SK-N-SH (cell line): ENCODE measurements at regions not wholly inside any gene's neighbourhood (a gene's known extent, or its start where the extent isn't known, plus 50 kb on each side); places are given as distances from the start of the nearest gene placed in this dataset.

Source experiments
- CTCF ChIA-PET: fragments of 300-600, 350-600 bp; formaldehyde crosslinking; extraction: SDS; loops from one replicate; lab custom pipeline; 2021; lab: Yijun Ruan, JAX
- POLR2A ChIA-PET: fragments of 350-600 bp; sonication (Branson Sonifier 250); formaldehyde crosslinking; extraction: SDS; loops from one replicate; lab custom pipeline; 2020; ENCODE audit warnings: antibody characterized with exemption, inconsistent platforms; lab: Yijun Ruan, JAX
- DNase-seq: peaks from one replicate; pipeline ENCODE4 v3.0.0; 2012
- H2AFZ ChIP-seq: fragments of 200-600 bp; sonication (generic); 2 replicates; pipeline ENCODE4 v1.8.1; 2016; ENCODE audit warnings: antibody characterized with exemption, mild to moderate bottlenecking, low read depth
- H3F3A ChIP-seq: fragments of 200-600 bp; sonication (generic); replicated peaks from 2 replicates; pipeline ENCODE3; 2016; ENCODE audit warnings: antibody characterized with exemption, mild to moderate bottlenecking; ENCODE audit not compliant: insufficient read depth
- H3K27ac ChIP-seq, 2 experiments: fragments of 200-500 bp in 1 of 2; fragments of 200-600 bp in 1 of 2; sonication (Bioruptor generic) in 1 of 2; sonication (generic), shearing (Covaris generic) in 1 of 2; 2 replicates each; pipeline versions ENCODE4 v1.5.1 to v1.6.1; 2014 to 2016; ENCODE audit warnings: low read depth in 2 of 2, inconsistent platforms in 1 of 2, low read length in 1 of 2, mild to moderate bottlenecking in 1 of 2, mixed read lengths in 1 of 2
- H3K27me3 ChIP-seq: fragments of 200-600 bp; sonication (generic), shearing (Covaris generic); 2 replicates; pipeline ENCODE4 v1.6.1; 2016; ENCODE audit warnings: mixed run types; ENCODE audit not compliant: insufficient read depth
- H3K36me3 ChIP-seq, 2 experiments: fragments of 200-500 bp in 1 of 2; fragments of 200-600 bp in 1 of 2; sonication (Bioruptor generic) in 1 of 2; sonication (generic) in 1 of 2; replicated peaks in 1 of 2; 2 replicates each; pipeline versions ENCODE3 to v1.5.1; 2014 to 2016; ENCODE audit warnings: low read length in 1 of 2, mild to moderate bottlenecking in 1 of 2; ENCODE audit not compliant: insufficient read depth in 2 of 2, control insufficient read depth in 1 of 2
- H3K4me1 ChIP-seq, 2 experiments: fragments of 200-500 bp in 1 of 2; fragments of 200-600 bp in 1 of 2; sonication (Bioruptor generic) in 1 of 2; sonication (generic), shearing (Covaris generic) in 1 of 2; 2 replicates each; pipeline versions ENCODE4 v1.5.1 to v1.6.1; 2014 to 2016; ENCODE audit warnings: low read depth in 1 of 2, low read length in 1 of 2, mixed run types in 1 of 2; ENCODE audit not compliant: insufficient read depth in 2 of 2, control insufficient read depth in 1 of 2
- H3K4me2 ChIP-seq: fragments of 200-600 bp; sonication (generic), shearing (Covaris generic); 2 replicates; pipeline ENCODE4 v1.6.1; 2017; ENCODE audit warnings: mixed run types
- H3K4me3 ChIP-seq, 2 experiments: fragments of 200-500 bp in 1 of 2; fragments of 200-600 bp in 1 of 2; sonication (Bioruptor generic) in 1 of 2; sonication (generic), shearing (Covaris generic) in 1 of 2; 2 replicates each; pipeline versions ENCODE4 v1.5.1 to v1.8.1; 2014 to 2016; ENCODE audit warnings: low read depth in 2 of 2, inconsistent platforms in 1 of 2, low read length in 1 of 2, mild to moderate bottlenecking in 1 of 2, mixed read lengths in 1 of 2, moderate library complexity in 1 of 2
- H3K79me2 ChIP-seq: fragments of 200-600 bp; sonication (generic); 2 replicates; pipeline ENCODE4 v1.8.1; 2017; ENCODE audit warnings: mild to moderate bottlenecking; ENCODE audit not compliant: insufficient read depth
- H3K9ac ChIP-seq: fragments of 200-600 bp; sonication (generic); 2 replicates; pipeline ENCODE4 v1.6.1; 2017; ENCODE audit warnings: mixed run types
- H3K9me2 ChIP-seq: fragments of 200-600 bp; sonication (generic); 2 replicates; pipeline ENCODE4 v1.6.1; 2017; ENCODE audit warnings: mixed run types
- H3K9me3 ChIP-seq: fragments of 200-600 bp; sonication (generic); 2 replicates; pipeline ENCODE4 v1.6.1; 2017; ENCODE audit warnings: mixed run types, mild to moderate bottlenecking, moderate library complexity
- H4K20me1 ChIP-seq: fragments of 200-600 bp; sonication (generic); 2 replicates; pipeline ENCODE4 v1.6.1; 2017; ENCODE audit warnings: mild to moderate bottlenecking, mixed run types; ENCODE audit not compliant: insufficient read depth
- ELF1 ChIP-seq: IDR thresholded peaks from 2 replicates; pipeline ENCODE4 v1.4.0; 2012
- FOXJ3 ChIP-seq: sonication (generic); formaldehyde crosslinking; IDR thresholded peaks from 2 replicates; pipeline ENCODE4 v1.5.1; 2020; ENCODE audit warnings: mild to moderate bottlenecking, missing genetic modification reagents
- GABPA ChIP-seq: IDR thresholded peaks from 2 replicates; pipeline ENCODE4 v1.4.0; 2012; ENCODE audit warnings: low read depth, mild to moderate bottlenecking
- GATA2 ChIP-seq: sonication (generic); formaldehyde crosslinking; IDR thresholded peaks from 2 replicates; pipeline ENCODE4 v1.5.0; 2020; ENCODE audit warnings: mild to moderate bottlenecking, missing genetic modification reagents
- IRF3 ChIP-seq: fragments of 150-350 bp; IDR thresholded peaks from 2 replicates; pipeline ENCODE4 v1.6.1; 2016; ENCODE audit warnings: mild to moderate bottlenecking, low read depth, low read length
- NFIC ChIP-seq: IDR thresholded peaks from 2 replicates; pipeline ENCODE4 v1.4.0; 2012; ENCODE audit warnings: borderline replicate concordance
- POLR2AphosphoS5 ChIP-seq: IDR thresholded peaks from 2 replicates; pipeline ENCODE4 v1.6.1; 2012; ENCODE audit warnings: low read depth, low read length
- RAD21 ChIP-seq: IDR thresholded peaks from 2 replicates; pipeline ENCODE4 v1.6.1; 2012; ENCODE audit warnings: mild to moderate bottlenecking, low read length
- REST ChIP-seq: IDR thresholded peaks from 2 replicates; pipeline ENCODE4 v1.6.1; 2012; ENCODE audit warnings: mild to moderate bottlenecking, low read depth, low read length, moderate library complexity
- RFX5 ChIP-seq: IDR thresholded peaks from 2 replicates; pipeline ENCODE4 v1.6.1; 2012; ENCODE audit warnings: mild to moderate bottlenecking, improper control_type of control experiment, low read length
- TAF1 ChIP-seq: IDR thresholded peaks from 2 replicates; pipeline ENCODE4 v1.6.1; 2012; ENCODE audit warnings: low read depth, mild to moderate bottlenecking, low read length, moderate library complexity, borderline replicate concordance
- TCF12 ChIP-seq: IDR thresholded peaks from 2 replicates; pipeline ENCODE4 v1.4.0; 2012
- TEAD4 ChIP-seq: IDR thresholded peaks from 2 replicates; pipeline ENCODE4 v1.4.0; 2012; ENCODE audit warnings: mild to moderate bottlenecking, borderline replicate concordance; ENCODE audit not compliant: insufficient read depth
- YY1 ChIP-seq: IDR thresholded peaks from 2 replicates; pipeline ENCODE4 v1.4.0; 2012; ENCODE audit warnings: low read depth, mild to moderate bottlenecking
- ZBTB33 ChIP-seq: IDR thresholded peaks from 2 replicates; pipeline ENCODE4 v1.4.0; 2012; ENCODE audit warnings: low read depth, borderline replicate concordance

GRCh38 chr21:23356905-23357304 is 2250.4 kb downstream of the MRPL39 start (continued):
- TF ChIP-seq ELF1: no peak
- no peak for TF ChIP-seq POLR2AphosphoS5
- TF ChIP-seq GABPA: no peak
- no peak for TF ChIP-seq TEAD4

GRCh38 chr21:23316190-23316589 is 2291.1 kb downstream of the MRPL39 start:
- CTCF ChIA-PET: no interaction called here
- H3K9ac ChIP-seq: no peak overlapping the region

More at GRCh38 chr21:23316190-23316589, 2291.1 kb downstream of the MRPL39 start:
- Histone ChIP-seq H4K20me1 (no peaks in the 10 kb centered on the region), H3K36me3 (no peaks in the 10 kb centered on the region), H3K4me3 (no peak overlapping the region), H3K4me2 (no peak overlapping the region), H3K27me3 (no peaks in the 10 kb centered on the region), H3F3A (no peaks in the 10 kb centered on the region), H3K9me3 (no peaks in the 10 kb centered on the region; the same call in 1 of the 2 replicates), H3K27ac (no peak overlapping the region), H3K79me2 (no peaks in the 10 kb centered on the region; the same call in 1 of the 2 replicates), H3K4me1 (no peaks in the 10 kb centered on the region), H2AFZ (no peak overlapping the region), H3K9me2 (0 out of 2 replicates have a peak, but pooled peaks cover 3% of the 10 kb centered on the region)
- no peak for DNase-seq
- TF ChIP-seq ZBTB33 (no peak), GATA2 (CRISPR knock-in tag) (no peak), RFX5 (no peak), TEAD4 (no peak), TAF1 (no peak), NFIC (no peak), GABPA (no peak), FOXJ3 (CRISPR knock-in tag) (no peak), RAD21 (no peak), TCF12 (no peak), POLR2AphosphoS5 (no peak), ELF1 (no peak), IRF3 (no peak), REST (no peak), YY1 (no peak)
- POLR2A ChIA-PET: no interaction called here
